ENCODE measurements at regions not wholly inside any gene's neighbourhood (a gene's known extent, or its start where the extent isn't known, plus 50 kb on each side); places are given as distances from the start of the nearest gene placed in this dataset.

DNA sequence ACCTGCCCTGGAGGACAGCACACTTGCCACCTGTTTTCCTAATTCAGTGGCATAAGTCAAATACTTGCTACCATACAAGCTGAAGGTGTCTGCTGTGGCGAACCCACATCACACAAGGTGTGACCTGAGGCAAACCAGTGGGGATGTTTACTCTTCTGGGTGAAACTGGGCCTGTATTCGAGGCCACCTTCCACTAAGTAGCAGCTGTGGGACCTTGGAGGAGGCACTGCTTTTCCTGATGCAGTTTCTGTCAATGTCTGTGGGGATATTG is 927.4 kb downstream of the BRD1 start:
- TF ChIP-seq, protein P1, sequence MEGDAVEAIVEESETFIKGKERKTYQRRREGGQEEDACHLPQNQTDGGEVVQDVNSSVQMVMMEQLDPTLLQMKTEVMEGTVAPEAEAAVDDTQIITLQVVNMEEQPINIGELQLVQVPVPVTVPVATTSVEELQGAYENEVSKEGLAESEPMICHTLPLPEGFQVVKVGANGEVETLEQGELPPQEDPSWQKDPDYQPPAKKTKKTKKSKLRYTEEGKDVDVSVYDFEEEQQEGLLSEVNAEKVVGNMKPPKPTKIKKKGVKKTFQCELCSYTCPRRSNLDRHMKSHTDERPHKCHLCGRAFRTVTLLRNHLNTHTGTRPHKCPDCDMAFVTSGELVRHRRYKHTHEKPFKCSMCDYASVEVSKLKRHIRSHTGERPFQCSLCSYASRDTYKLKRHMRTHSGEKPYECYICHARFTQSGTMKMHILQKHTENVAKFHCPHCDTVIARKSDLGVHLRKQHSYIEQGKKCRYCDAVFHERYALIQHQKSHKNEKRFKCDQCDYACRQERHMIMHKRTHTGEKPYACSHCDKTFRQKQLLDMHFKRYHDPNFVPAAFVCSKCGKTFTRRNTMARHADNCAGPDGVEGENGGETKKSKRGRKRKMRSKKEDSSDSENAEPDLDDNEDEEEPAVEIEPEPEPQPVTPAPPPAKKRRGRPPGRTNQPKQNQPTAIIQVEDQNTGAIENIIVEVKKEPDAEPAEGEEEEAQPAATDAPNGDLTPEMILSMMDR (IDR thresholded peaks at IDR 0.05; ENCODE audit: insufficient read depth, low read length) = no peak
- TF ChIP-seq POLR2AphosphoS5 (IDR thresholded peaks at IDR 0.05; ENCODE audit: low read depth) = no peak

Data from HL-60 (cell line).